Peyer's patch (tissue), 4 donors: ENCODE measurements at regions not wholly inside any gene's neighbourhood (a gene's known extent, or its start where the extent isn't known, plus 50 kb on each side); places are given as distances from the start of the nearest gene placed in this dataset.

Source experiments
- DNase-seq, 3 donors: peaks; one replicate each; pipeline ENCODE4 v3.0.0-alpha.2; 2017 to 2019
- H3K27ac ChIP-seq, 4 donors: fragments of 200-600 bp; sonication (generic); one replicate each; pipeline ENCODE4 v1.5.1; 2016 to 2019
- H3K27me3 ChIP-seq, 2 donors: fragments of 200-600 bp; sonication (generic); one replicate each; pipeline ENCODE4 v1.5.1; 2019
- H3K36me3 ChIP-seq, 3 donors: fragments of 200-600 bp; sonication (generic); one replicate each; pipeline ENCODE4 v1.5.1; 2016 to 2019
- H3K4me1 ChIP-seq, 4 donors: fragments of 200-600 bp; sonication (generic); one replicate each; pipeline ENCODE4 v1.5.1; 2016 to 2019
- H3K4me3 ChIP-seq, 4 donors: fragments of 200-600 bp; sonication (generic); 1 replicate in 3 of 4; 2 replicates in 1 of 4; pipeline ENCODE4 v1.5.1; 2016 to 2019; ENCODE audit warnings: mild to moderate bottlenecking in 1 of 4
- H3K9me3 ChIP-seq, 4 donors: fragments of 200-600 bp; sonication (generic); one replicate each; pipeline ENCODE4 v1.5.1; 2016 to 2019; ENCODE audit warnings: mild to moderate bottlenecking in 1 of 4
- CTCF ChIP-seq, 6 experiments: fragments of 450-650 bp in 4 of 6; fragments of 200-600 bp in 2 of 6; sonication (generic) in 1 of 6; IDR thresholded peaks; one replicate each; pipeline ENCODE4 v1.5.1; 2017 to 2019; ENCODE audit warnings: antibody characterized with exemption in 6 of 6, mild to moderate bottlenecking in 3 of 6, moderate library complexity in 1 of 6
- POLR2A ChIP-seq, 2 donors: fragments of 450-650 bp; IDR thresholded peaks; one replicate each; pipeline ENCODE4 v1.5.1; 2017; ENCODE audit warnings: antibody characterized with exemption in 2 of 2, mild to moderate bottlenecking in 2 of 2, moderate library complexity in 2 of 2

DNA sequence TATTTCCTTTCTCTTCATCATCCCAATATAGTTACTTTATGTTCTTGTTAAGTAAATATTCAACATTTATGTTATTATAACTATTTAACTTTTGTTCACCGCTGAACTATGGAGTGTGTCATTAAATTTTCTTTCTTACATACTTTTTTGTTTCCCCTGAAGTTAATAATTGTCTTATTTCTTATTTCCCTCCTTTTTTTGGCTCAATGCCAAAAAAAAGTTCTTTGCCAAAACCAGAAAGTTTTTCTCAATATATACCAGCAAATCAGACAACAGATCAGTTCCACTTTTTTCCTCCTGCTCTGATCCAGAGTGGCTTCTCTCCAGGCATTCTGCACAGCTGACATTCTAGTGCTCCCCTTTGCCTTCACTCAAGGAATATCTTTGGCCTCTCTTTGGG lies 187.0 kb upstream of the PPARGC1A start:
- H3K9me3 ChIP-seq: no peaks in the 10 kb centered on the region
- H3K27me3 ChIP-seq: no peaks in the 10 kb centered on the region
- DNase-seq: no peak
- no peaks in the 10 kb centered on the region for H3K4me1 ChIP-seq
- no peak overlapping the region for H3K4me3 ChIP-seq
- H3K36me3 ChIP-seq: no peaks in the 10 kb centered on the region
- no peak for TF ChIP-seq CTCF (IDR thresholded peaks at IDR 0.05)
- TF ChIP-seq POLR2A (IDR thresholded peaks at IDR 0.05): no peak
- no peak overlapping the region for H3K27ac ChIP-seq

GRCh38 chr4:24073948-24074347 lies 184.1 kb upstream of the PPARGC1A start:
- TF ChIP-seq CTCF (IDR thresholded peaks at IDR 0.05) (no peak), POLR2A (IDR thresholded peaks at IDR 0.05) (no peak)
- no peaks in the 10 kb centered on the region for H3K9me3 ChIP-seq
- no peaks in the 10 kb centered on the region for H3K4me1 ChIP-seq

DNA sequence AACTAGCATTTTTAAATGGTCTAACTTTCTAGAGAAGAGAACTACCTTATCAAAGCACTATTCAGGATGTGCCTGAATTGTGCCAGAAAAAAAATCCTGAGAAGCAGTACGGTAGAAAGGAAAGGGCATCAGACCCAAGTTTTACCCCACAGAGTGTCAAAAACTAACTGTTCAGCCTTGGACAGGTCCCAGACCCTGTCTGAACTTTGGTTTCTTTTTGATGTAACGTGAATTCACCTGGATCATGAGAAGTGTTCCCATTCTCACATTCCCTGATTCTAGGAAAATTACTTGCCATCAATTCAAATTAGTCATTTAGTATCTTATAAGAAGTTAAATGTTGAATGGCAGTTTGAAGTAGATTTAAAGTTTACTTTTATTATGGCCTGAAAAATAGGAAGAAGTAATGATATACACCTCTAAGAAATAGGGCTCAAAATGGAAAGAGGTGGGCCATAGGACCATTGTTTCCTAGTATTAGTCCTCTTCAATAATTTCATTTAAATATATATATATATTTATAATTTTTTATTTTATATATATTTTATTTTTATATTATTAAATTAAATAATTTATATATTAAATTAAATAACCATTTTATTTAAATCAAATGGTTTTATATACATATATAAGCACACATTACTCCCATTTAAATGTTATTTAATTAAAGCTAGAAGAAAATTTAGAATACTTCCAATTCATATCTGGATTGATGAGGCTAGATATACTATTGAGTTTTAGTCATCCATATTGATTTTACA lies 181.9 kb upstream of the PPARGC1A start:
- no peak for DNase-seq
- TF ChIP-seq CTCF (IDR thresholded peaks at IDR 0.05): no peak
- no peak for TF ChIP-seq POLR2A (IDR thresholded peaks at IDR 0.05)
- no peaks in the 10 kb centered on the region for H3K36me3 ChIP-seq
- H3K27ac ChIP-seq: no peak overlapping the region
- no peak overlapping the region for H3K4me3 ChIP-seq
- H3K9me3 ChIP-seq: no peaks in the 10 kb centered on the region
- H3K27me3 ChIP-seq: no peaks in the 10 kb centered on the region
- H3K4me1 ChIP-seq: no peaks in the 10 kb centered on the region

More at GRCh38 chr4:24073948-24074347, 184.1 kb upstream of the PPARGC1A start:
- no peaks in the 10 kb centered on the region for H3K36me3 ChIP-seq
- H3K27me3 ChIP-seq: no peaks in the 10 kb centered on the region
- H3K4me3 ChIP-seq: no peak overlapping the region
- no peak for DNase-seq
- no peak overlapping the region for H3K27ac ChIP-seq

DNA sequence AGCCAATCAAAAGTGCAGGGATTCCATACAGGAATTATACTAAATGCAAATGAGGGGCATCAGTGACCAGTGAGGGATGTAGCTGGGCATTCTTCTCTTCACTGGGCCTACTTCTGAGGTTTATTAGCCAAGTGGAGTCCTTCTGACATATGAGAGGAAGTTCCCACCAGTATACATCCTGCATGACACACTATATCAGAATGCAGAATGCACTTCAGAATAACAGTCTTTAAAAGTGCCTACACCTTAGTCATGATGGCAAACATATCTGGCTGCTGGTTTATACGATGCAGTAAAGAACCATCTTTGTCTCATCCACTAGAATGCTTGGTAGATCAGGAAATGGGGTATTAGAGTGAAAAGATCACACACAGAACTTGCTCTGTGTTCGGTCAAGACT lies 180.3 kb upstream of the PPARGC1A start:
- H3K9me3 ChIP-seq: no peaks in the 10 kb centered on the region
- no peak overlapping the region for H3K4me3 ChIP-seq
- H3K36me3 ChIP-seq: no peaks in the 10 kb centered on the region
- H3K27me3 ChIP-seq: no peaks in the 10 kb centered on the region
- no peak for TF ChIP-seq POLR2A (IDR thresholded peaks at IDR 0.05)
- no peak for TF ChIP-seq CTCF (IDR thresholded peaks at IDR 0.05)
- no peaks in the 10 kb centered on the region for H3K4me1 ChIP-seq
- no peak overlapping the region for H3K27ac ChIP-seq
- no peak for DNase-seq

DNA sequence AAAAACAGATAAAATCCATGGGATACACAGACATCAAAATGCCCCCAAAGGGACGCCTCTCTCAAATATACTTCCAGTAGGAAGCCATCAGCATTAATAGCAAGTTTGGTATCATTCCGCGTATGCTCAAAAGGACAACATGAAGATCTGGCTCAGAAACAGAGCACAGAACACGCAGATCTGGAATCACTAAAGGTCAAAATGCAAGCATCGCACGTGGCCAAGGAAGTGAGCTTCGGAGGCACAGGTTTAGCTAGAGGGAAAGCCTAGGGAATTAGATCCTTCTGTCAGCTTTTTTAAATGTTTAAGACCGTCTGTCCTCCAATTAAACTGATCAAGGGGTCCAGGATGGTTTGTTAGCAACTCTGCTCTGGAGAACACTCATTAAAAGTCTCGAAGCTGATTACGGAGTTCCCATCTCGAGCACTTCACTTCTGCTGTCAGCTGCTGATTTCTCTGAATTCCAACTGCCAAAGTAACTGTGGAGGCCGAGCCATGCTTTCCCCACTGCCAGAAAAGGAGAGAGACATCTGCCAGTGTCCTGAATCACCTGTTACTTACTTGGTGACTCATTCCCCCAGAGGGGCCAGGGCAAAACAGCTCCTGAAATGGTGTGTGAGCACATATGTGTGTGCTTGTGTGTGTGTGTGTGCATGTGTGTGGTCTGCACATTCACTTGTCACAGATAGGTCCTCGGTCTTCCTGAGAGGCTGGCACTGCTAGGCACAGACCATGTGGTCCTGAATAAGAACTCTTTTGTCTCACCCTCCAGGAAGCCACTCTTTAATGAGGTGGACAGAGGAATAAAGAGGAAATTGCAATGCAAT lies 177.7 kb upstream of the PPARGC1A start:
- no peaks in the 10 kb centered on the region for H3K9me3 ChIP-seq
- no peak overlapping the region for H3K27ac ChIP-seq
- no peaks in the 10 kb centered on the region for H3K4me1 ChIP-seq
- H3K36me3 ChIP-seq: no peaks in the 10 kb centered on the region
- H3K4me3 ChIP-seq: no peak overlapping the region
- no peaks in the 10 kb centered on the region for H3K27me3 ChIP-seq
- DNase-seq: no peak
- TF ChIP-seq CTCF (IDR thresholded peaks at IDR 0.05): no peak
- TF ChIP-seq POLR2A (IDR thresholded peaks at IDR 0.05): no peak
